Upper lobe of left lung (tissue), 6 donors: ENCODE measurements at regions not wholly inside any gene's neighbourhood (a gene's known extent, or its start where the extent isn't known, plus 50 kb on each side); places are given as distances from the start of the nearest gene placed in this dataset.

ENCODE experiments used
- ATAC-seq, 2 donors: fragments of 200-7000 bp; cut with Tn5 transposase; one replicate each; pipeline ENCODE4 v1.9.1; 2022; ENCODE audit warnings: mild to moderate bottlenecking in 2 of 2, moderate library complexity in 2 of 2; ENCODE audit not compliant: low FRiP score in 2 of 2
- DNase-seq, 2 donors: peaks; one replicate each; pipeline ENCODE4 v3.0.0-alpha.2; 2019 to 2020
- H3K27ac ChIP-seq, 4 donors: fragments of 200-600 bp; sonication (generic); one replicate each; pipeline ENCODE4 v1.5.1; 2016 to 2019
- H3K27me3 ChIP-seq, 4 donors: fragments of 200-600 bp; sonication (generic); one replicate each; pipeline ENCODE4 v1.5.1; 2017 to 2019
- H3K36me3 ChIP-seq, 4 donors: fragments of 200-600 bp; sonication (generic); one replicate each; pipeline ENCODE4 v1.5.1; 2016 to 2019
- H3K4me1 ChIP-seq, 4 donors: fragments of 200-600 bp; sonication (generic); one replicate each; pipeline ENCODE4 v1.5.1; 2018 to 2019
- H3K4me3 ChIP-seq, 4 donors: fragments of 200-600 bp; sonication (generic); one replicate each; pipeline ENCODE4 v1.5.1; 2017 to 2019; ENCODE audit warnings: mild to moderate bottlenecking in 2 of 4, moderate library complexity in 1 of 4
- H3K9me3 ChIP-seq, 4 donors: fragments of 200-600 bp; sonication (generic); one replicate each; pipeline ENCODE4 v1.5.1; 2018 to 2019
- EP300 ChIP-seq, 4 donors: sonication (generic); formaldehyde crosslinking; IDR thresholded peaks; one replicate each; pipeline ENCODE4 v1.5.1; 2017; ENCODE audit warnings: antibody characterized with exemption in 4 of 4, control low read depth in 2 of 4
- POLR2A ChIP-seq, 4 donors: fragments of 450-650 bp; IDR thresholded peaks; one replicate each; pipeline ENCODE4 v1.5.1; 2016 to 2017; ENCODE audit warnings: antibody characterized with exemption in 4 of 4, mild to moderate bottlenecking in 2 of 4
- POLR2AphosphoS5 ChIP-seq, 2 donors: sonication (generic); formaldehyde crosslinking; IDR thresholded peaks; one replicate each; pipeline ENCODE4 v1.5.1; 2017; ENCODE audit warnings: antibody characterized with exemption in 2 of 2
- WGBS, 2 donors: methylation state at CpG; one replicate each; pipeline ENCODE4 v1.1.5; 2017 to 2018; 5-methylcytosine and 5-hydroxymethylcytosine counted together
- TF ChIP-seq, protein P1 (sequence below), 6 experiments: fragments of 450-650 bp in 4 of 6; fragments of 200-600 bp in 2 of 6; sonication (generic) in 2 of 6; IDR thresholded peaks; one replicate each; pipeline ENCODE4 v1.5.1; 2016 to 2019; ENCODE audit warnings: antibody characterized with exemption in 6 of 6
- donor health status: DM: no; HTN: no; CAD: no; lungs with moderate emphysema.
- donor health status: DM: no; HTN: yes; CAD: no; lungs with severe emphysema.

DNA sequence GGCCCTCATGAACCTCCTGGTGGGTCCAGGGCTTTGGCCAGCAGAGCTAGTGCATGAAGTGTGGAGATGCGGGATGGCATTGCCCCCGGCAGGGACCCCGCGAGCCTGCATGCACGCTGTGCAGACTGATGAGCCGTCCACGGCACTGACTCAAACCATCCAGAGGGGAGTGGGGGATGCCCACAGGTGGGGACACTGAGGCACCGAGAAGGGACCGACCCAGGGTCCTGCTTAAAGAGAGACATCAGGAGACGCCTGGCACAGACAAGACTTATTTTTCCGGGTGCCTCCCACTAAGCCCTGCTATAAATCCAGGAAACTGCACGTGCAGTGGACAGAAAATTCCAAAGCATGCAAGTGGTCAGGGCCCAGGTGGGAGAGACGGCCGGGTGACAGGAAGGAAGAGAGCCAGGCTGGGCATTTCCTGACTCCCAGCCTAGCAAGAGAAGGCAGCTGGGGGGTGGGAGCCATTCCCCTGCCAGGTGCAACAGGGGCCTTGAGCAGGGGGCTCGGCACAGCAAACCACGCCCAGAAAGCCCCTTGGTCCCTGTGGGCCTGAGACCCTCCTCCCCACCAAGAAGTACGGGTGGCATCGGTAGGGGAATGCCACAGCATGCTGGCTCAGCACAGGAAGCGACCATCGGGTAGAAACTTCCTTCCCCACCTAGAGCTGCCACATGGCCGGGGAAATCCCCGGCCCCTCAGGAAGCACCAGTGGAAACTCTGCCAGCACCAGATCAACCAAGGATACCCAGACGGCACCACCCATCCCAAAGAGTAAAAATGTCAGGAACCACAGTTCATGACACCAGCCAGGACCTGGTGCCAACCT is 91.5 kb downstream of the FOXL3 start:
- Histone ChIP-seq H3K27me3 (no peaks in the 10 kb centered on the region), H3K36me3 (no peaks in the 10 kb centered on the region), H3K4me3 (no peak overlapping the region), H3K9me3 (peaks cover 2 to 36% (median 14%) of the 10 kb centered on the region in 4 donors), H3K4me1 (peaks cover 14 to 16% (median 15%) of the 10 kb centered on the region in 4 donors), H3K27ac (no peak overlapping the region)
- DNase-seq, result peak in 1 of 2 donors; percentile 18
- no peak for TF ChIP-seq POLR2A (IDR thresholded peaks at IDR 0.05)
- TF ChIP-seq, protein P1, sequence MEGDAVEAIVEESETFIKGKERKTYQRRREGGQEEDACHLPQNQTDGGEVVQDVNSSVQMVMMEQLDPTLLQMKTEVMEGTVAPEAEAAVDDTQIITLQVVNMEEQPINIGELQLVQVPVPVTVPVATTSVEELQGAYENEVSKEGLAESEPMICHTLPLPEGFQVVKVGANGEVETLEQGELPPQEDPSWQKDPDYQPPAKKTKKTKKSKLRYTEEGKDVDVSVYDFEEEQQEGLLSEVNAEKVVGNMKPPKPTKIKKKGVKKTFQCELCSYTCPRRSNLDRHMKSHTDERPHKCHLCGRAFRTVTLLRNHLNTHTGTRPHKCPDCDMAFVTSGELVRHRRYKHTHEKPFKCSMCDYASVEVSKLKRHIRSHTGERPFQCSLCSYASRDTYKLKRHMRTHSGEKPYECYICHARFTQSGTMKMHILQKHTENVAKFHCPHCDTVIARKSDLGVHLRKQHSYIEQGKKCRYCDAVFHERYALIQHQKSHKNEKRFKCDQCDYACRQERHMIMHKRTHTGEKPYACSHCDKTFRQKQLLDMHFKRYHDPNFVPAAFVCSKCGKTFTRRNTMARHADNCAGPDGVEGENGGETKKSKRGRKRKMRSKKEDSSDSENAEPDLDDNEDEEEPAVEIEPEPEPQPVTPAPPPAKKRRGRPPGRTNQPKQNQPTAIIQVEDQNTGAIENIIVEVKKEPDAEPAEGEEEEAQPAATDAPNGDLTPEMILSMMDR (IDR thresholded peaks at IDR 0.05), result no peak
- TF ChIP-seq EP300 (IDR thresholded peaks at IDR 0.05), result no peak
- no peak for TF ChIP-seq POLR2AphosphoS5 (IDR thresholded peaks at IDR 0.05)
- peak in 1 of 2 donors; percentile 6 for ATAC-seq
- WGBS, 2 donors, result 63 to 69% methylated on average over 16 to 21 of the region's 23 CpGs

GRCh38 chr7:382043-382400 is 92.1 kb downstream of the FOXL3 start:
- 49 to 71% methylated on average over 5 of the region's 5 CpGs for WGBS, 2 donors
- no peak for DNase-seq
- no peak overlapping the region for H3K27ac ChIP-seq
- no peaks in the 10 kb centered on the region for H3K36me3 ChIP-seq
- no peak overlapping the region for H3K4me3 ChIP-seq
- peaks cover 14 to 16% (median 15%) of the 10 kb centered on the region in 4 donors for H3K4me1 ChIP-seq
- no peak for ATAC-seq
- H3K9me3 ChIP-seq, result peaks cover 2 to 36% (median 14%) of the 10 kb centered on the region in 4 donors
- H3K27me3 ChIP-seq, result no peaks in the 10 kb centered on the region
- TF ChIP-seq, protein P1 (IDR thresholded peaks at IDR 0.05), result no peak
- TF ChIP-seq POLR2A (IDR thresholded peaks at IDR 0.05) (no peak), EP300 (IDR thresholded peaks at IDR 0.05) (no peak), POLR2AphosphoS5 (IDR thresholded peaks at IDR 0.05) (no peak)

DNA sequence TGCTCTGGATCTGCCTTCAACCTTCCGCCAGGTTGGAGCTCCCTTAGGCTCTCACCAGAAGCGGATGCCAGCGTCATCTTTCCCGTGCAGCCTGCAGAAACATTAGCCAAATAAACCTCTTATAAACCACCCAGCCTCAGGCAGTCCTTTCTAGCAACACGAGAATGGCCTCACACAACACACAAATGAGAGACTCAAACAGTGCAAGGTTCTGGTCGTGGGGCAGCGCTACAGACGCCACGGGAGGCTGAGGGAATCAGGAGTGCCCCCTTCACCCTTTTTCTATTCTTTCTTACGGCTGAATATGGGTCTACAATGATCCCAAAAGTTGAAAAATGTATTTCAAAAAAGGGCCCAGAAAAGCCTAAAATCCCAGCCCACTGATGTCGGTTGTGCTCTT is 96.4 kb downstream of the FOXL3 start:
- no peak overlapping the region for H3K27ac ChIP-seq
- no peaks in the 10 kb centered on the region for H3K27me3 ChIP-seq
- H3K4me1 ChIP-seq, result peaks cover 0 to 7% (median 5%) of the 10 kb centered on the region in 4 donors
- 86 to 92% methylated on average over 11 of the region's 11 CpGs for WGBS, 2 donors
- TF ChIP-seq EP300 (IDR thresholded peaks at IDR 0.05) (no peak), POLR2AphosphoS5 (IDR thresholded peaks at IDR 0.05) (no peak), POLR2A (IDR thresholded peaks at IDR 0.05) (no peak)
- TF ChIP-seq, protein P1 (IDR thresholded peaks at IDR 0.05), result no peak
- peaks cover 2 to 35% (median 14%) of the 10 kb centered on the region in 4 donors for H3K9me3 ChIP-seq
- H3K4me3 ChIP-seq, result no peak overlapping the region
- ATAC-seq (no peak), DNase-seq (no peak)
- no peaks in the 10 kb centered on the region for H3K36me3 ChIP-seq

GRCh38 chr7:387132-388022 is 97.4 kb downstream of the FOXL3 start:
- DNase-seq (peak in 1 of 2 donors; percentile 60), ATAC-seq (no peak)
- peaks cover 0 to 7% (median 4%) of the 10 kb centered on the region in 4 donors for H3K4me1 ChIP-seq
- no peak for TF ChIP-seq POLR2A (IDR thresholded peaks at IDR 0.05)
- TF ChIP-seq, protein P1 (IDR thresholded peaks at IDR 0.05), result no peak
- TF ChIP-seq EP300 (IDR thresholded peaks at IDR 0.05), result no peak
- no peak for TF ChIP-seq POLR2AphosphoS5 (IDR thresholded peaks at IDR 0.05)
- H3K36me3 ChIP-seq, result no peaks in the 10 kb centered on the region
- WGBS, 2 donors, result 93 to 94% methylated on average over 35 of the region's 35 CpGs
- no peak overlapping the region for H3K4me3 ChIP-seq
- peaks cover 2 to 28% (median 12%) of the 10 kb centered on the region in 4 donors for H3K9me3 ChIP-seq
- H3K27me3 ChIP-seq, result no peaks in the 10 kb centered on the region
- H3K27ac ChIP-seq, result no peak overlapping the region
